Right lobe of liver (tissue), 6 donors: ENCODE measurements at regions not wholly inside any gene's neighbourhood (a gene's known extent, or its start where the extent isn't known, plus 50 kb on each side); places are given as distances from the start of the nearest gene placed in this dataset.
A peak's percentile ranks its signal among the peaks of the same experiment; 100 is the strongest.

Source experiments
- ATAC-seq, 4 donors: fragments of 200-7000 bp; cut with Tn5 transposase; one replicate each; pipeline ENCODE4 v1.9.1; 2020; ENCODE audit warnings: mild to moderate bottlenecking in 4 of 4, moderate library complexity in 4 of 4
- DNase-seq, 3 donors: peaks; one replicate each; pipeline ENCODE4 v3.0.0-alpha.2; 2020
- H3K27ac ChIP-seq, 3 donors: fragments of 200-600 bp; one replicate each; pipeline ENCODE4 v1.8.0; 2022
- H3K27me3 ChIP-seq, 2 donors: fragments of 200-600 bp; one replicate each; pipeline ENCODE4 v1.8.0; 2022
- H3K36me3 ChIP-seq, 4 donors: fragments of 200-600 bp; sonication (generic) in 1 of 4; one replicate each; pipeline versions ENCODE4 v1.5.1 to v1.8.0; 2017 to 2022; ENCODE audit warnings: control low read depth in 1 of 4
- H3K4me1 ChIP-seq, 4 donors: fragments of 200-600 bp; sonication (generic) in 1 of 4; one replicate each; pipeline versions ENCODE4 v1.5.1 to v1.8.0; 2017 to 2022; ENCODE audit warnings: control low read depth in 1 of 4
- H3K4me3 ChIP-seq, 3 donors: fragments of 200-600 bp; one replicate each; pipeline ENCODE4 v1.8.0; 2022
- H3K9me3 ChIP-seq, 4 donors: fragments of 200-600 bp; sonication (generic) in 1 of 4; one replicate each; pipeline versions ENCODE4 v1.5.1 to v1.8.0; 2017 to 2022; ENCODE audit warnings: control low read depth in 1 of 4
- CTCF ChIP-seq, 4 donors: fragments of 200-600 bp in 3 of 4; fragments of 450-650 bp in 1 of 4; IDR thresholded peaks; one replicate each; pipeline versions ENCODE4 v1.5.1 to v1.8.0; 2016 to 2022; ENCODE audit warnings: antibody characterized with exemption in 4 of 4, mild to moderate bottlenecking in 2 of 4
- POLR2A ChIP-seq: fragments of 450-650 bp; IDR thresholded peaks from one replicate; pipeline ENCODE4 v1.6.1; 2017; ENCODE audit warnings: antibody characterized with exemption, mild to moderate bottlenecking
- WGBS: methylation state at CpG from one replicate; pipeline ENCODE4 v1.1.6; 2018; ENCODE audit warnings: low coverage, low lambda C conversion rate; ENCODE audit not compliant: insufficient coverage; ENCODE audit errors: missing lambda C conversion rate; 5-methylcytosine and 5-hydroxymethylcytosine counted together
- intact Hi-C, 2 donors: fragments of 100-400 bp; cut with DNase I; formaldehyde crosslinking; loops; one replicate each; pipeline versions ENCODE4 v1.11.2 to v1.14.1; 2022
- donor health status: DM: no; HTN: yes; CAD: no.
- donor health status: DM: no; HTN: no; CAD: no.
- donor health status: DM: no; HTN: no; CAD: no.
- donor health status: DM: no; HTN: yes; CAD: no.
- donor health status: DM: no; HTN: yes; CAD: no.

GRCh38 chr12:41701943-41702601 lies 442.6 kb downstream of the GXYLT1 start:
- TF ChIP-seq CTCF (IDR thresholded peaks at IDR 0.05): no peak
- TF ChIP-seq POLR2A: no peak
- Histone ChIP-seq H3K4me1 (no peaks in the 10 kb centered on the region), H3K9me3 (no peaks in the 10 kb centered on the region), H3K36me3 (no peaks in the 10 kb centered on the region), H3K4me3 (no peak overlapping the region), H3K27me3 (no peaks in the 10 kb centered on the region), H3K27ac (no peak overlapping the region)
- no peak for ATAC-seq
- 47% methylated on average over 2 of the region's 2 CpGs for WGBS
- intact Hi-C loops: no loop called here
- no peak for DNase-seq

- Histone ChIP-seq H3K27me3 (no peaks in the 10 kb centered on the region), H3K4me1 (no peaks in the 10 kb centered on the region), H3K9me3 (no peaks in the 10 kb centered on the region), H3K36me3 (no peaks in the 10 kb centered on the region), H3K27ac (no peak overlapping the region), H3K4me3 (no peak overlapping the region)
- no peak for DNase-seq
- ATAC-seq: no peak
- 41% methylated on average over 4 of the region's 4 CpGs for WGBS
- TF ChIP-seq POLR2A (no peak), CTCF (IDR thresholded peaks at IDR 0.05) (no peak)
- intact Hi-C loops: no loop called here
Measured at GRCh38 chr12:41700940-41701339, 443.7 kb downstream of the GXYLT1 start.

- no peaks in the 10 kb centered on the region for H3K36me3 ChIP-seq
- H3K9me3 ChIP-seq: no peaks in the 10 kb centered on the region
- DNase-seq: no peak
- TF ChIP-seq CTCF (IDR thresholded peaks at IDR 0.05) (no peak), POLR2A (no peak)
- H3K27ac ChIP-seq: no peak overlapping the region
- no peaks in the 10 kb centered on the region for H3K4me1 ChIP-seq
- 75% methylated on average over 3 of the region's 3 CpGs for WGBS
- no peak for ATAC-seq
- H3K27me3 ChIP-seq: no peaks in the 10 kb centered on the region
- H3K4me3 ChIP-seq: no peak overlapping the region
- intact Hi-C loops: no loop called here
Measured at GRCh38 chr12:41699658-41700057, 445.0 kb downstream of the GXYLT1 start.

- H3K36me3 ChIP-seq: no peaks in the 10 kb centered on the region
- H3K27ac ChIP-seq: no peak overlapping the region
- intact Hi-C loops: no loop called here
- DNase-seq: no peak
- no peaks in the 10 kb centered on the region for H3K27me3 ChIP-seq
- no peaks in the 10 kb centered on the region for H3K9me3 ChIP-seq
- peak in 1 of 4 donors; percentile 13 for ATAC-seq
- H3K4me1 ChIP-seq: no peaks in the 10 kb centered on the region
- TF ChIP-seq CTCF (IDR thresholded peaks at IDR 0.05) (no peak), POLR2A (no peak)
- WGBS: 31% methylated on average over 2 of the region's 2 CpGs
- H3K4me3 ChIP-seq: no peak overlapping the region
Measured at GRCh38 chr12:41697161-41697560, 447.5 kb downstream of the GXYLT1 start.

GRCh38 chr12:41684997-41685396 lies 459.7 kb downstream of the GXYLT1 start:
- DNase-seq (no peak), ATAC-seq (peak in 1 of 4 donors; percentile 52)
- H3K27ac ChIP-seq: no peak overlapping the region
- intact Hi-C loops: no loop called here
- no peaks in the 10 kb centered on the region for H3K27me3 ChIP-seq
- no peaks in the 10 kb centered on the region for H3K9me3 ChIP-seq
- no peak overlapping the region for H3K4me3 ChIP-seq
- TF ChIP-seq POLR2A (no peak), CTCF (IDR thresholded peaks at IDR 0.05) (peak in 2 of 4 donors; percentile 43 to 72)
- H3K4me1 ChIP-seq: no peaks in the 10 kb centered on the region
- no peaks in the 10 kb centered on the region for H3K36me3 ChIP-seq
